ENCODE measurements at regions not wholly inside any gene's neighbourhood (a gene's known extent, or its start where the extent isn't known, plus 50 kb on each side); places are given as distances from the start of the nearest gene placed in this dataset.

DNA sequence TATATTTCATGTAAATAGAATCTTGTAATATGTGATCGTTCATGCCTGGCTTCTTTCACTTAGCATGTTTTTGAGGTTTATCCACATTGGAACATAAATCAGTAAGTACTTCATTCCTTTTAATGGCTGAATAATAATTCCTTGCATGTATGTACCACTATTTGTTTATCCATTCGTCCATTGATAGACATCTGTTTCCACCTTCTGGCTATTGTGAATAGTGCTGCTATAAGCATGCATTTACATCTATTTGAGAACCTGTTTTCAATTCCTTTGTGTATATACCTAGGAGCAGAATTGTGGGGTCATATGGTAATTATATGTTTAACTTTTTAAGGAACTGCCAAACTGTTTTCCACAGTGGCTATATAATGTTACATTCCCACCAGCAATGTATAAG is 356.7 kb upstream of the DIPK2B start:
- H2AFZ ChIP-seq (ENCODE audit: low read depth, low read length) = no peak overlapping the region
- no peaks in the 10 kb centered on the region for H3K79me2 ChIP-seq (ENCODE audit: control insufficient read depth, insufficient read depth, low read length)
- no peaks in the 10 kb centered on the region for H3K9me1 ChIP-seq (ENCODE audit: control insufficient read depth, insufficient read depth, low read length)
- H4K20me1 ChIP-seq (replicated peaks; ENCODE audit: control insufficient read depth, insufficient read depth, low read length) = no peaks in the 10 kb centered on the region
- H3K27ac ChIP-seq (ENCODE audit: extremely low read depth, low read depth, low read length) = no peak overlapping the region
- POLR2A ChIA-PET = no interaction called here
- in situ Hi-C loops (cut with MboI) = no loop called here
- DNase-seq (ENCODE audit: extremely low read depth in 1 of 4, low spot score in 3 of 4) (no peak), FAIRE-seq (no peak), ATAC-seq (no peak)
- no peaks in the 10 kb centered on the region for H3K36me3 ChIP-seq (ENCODE audit: control insufficient read depth, insufficient read depth, low read length)
- H3K4me1 ChIP-seq (replicated peaks in 1 of 2; ENCODE audit: control insufficient read depth in 2 of 2, insufficient read depth in 2 of 2, low read length in 2 of 2) = no peaks in the 10 kb centered on the region
- no peaks in the 10 kb centered on the region for H3K27me3 ChIP-seq (ENCODE audit: control insufficient read depth in 2 of 2, insufficient read depth in 2 of 2, low read length in 2 of 2)
- intact Hi-C loops (cut with micrococcal nuclease) = no loop called here
- H3K9ac ChIP-seq (ENCODE audit: insufficient read depth in 1 of 2, low read depth in 2 of 2, low read length in 2 of 2) = no peak overlapping the region
- H3K9me3 ChIP-seq (replicated peaks; ENCODE audit: control insufficient read depth, insufficient read depth, low read depth, low read length) = no peaks in the 10 kb centered on the region
- WGBS (ENCODE audit: insufficient coverage, low coverage, missing lambda C conversion rate) = 4% methylated on average over 2 of the region's 2 CpGs
- CTCF ChIA-PET (ENCODE audit: low intra/inter-chr PET ratio) = no interaction called here
- H3K4me2 ChIP-seq (ENCODE audit: insufficient read depth, low read length) = no peak overlapping the region
- no peak overlapping the region for H3K4me3 ChIP-seq
- no TSS peak for BruUV-seq (replicated peaks)
- TF ChIP-seq MYC (IDR thresholded peaks at IDR 0.05; ENCODE audit: low read depth, low read length) (no peak), MYC (CRISPR knock-in tag; IDR thresholded peaks at IDR 0.05; ENCODE audit: borderline replicate concordance, low read depth) (no peak), ZNF134 (CRISPR knock-in tag; conservative IDR thresholded peaks at IDR 0.05) (no peak), ZNF561 (CRISPR knock-in tag; conservative IDR thresholded peaks at IDR 0.05) (no peak), CEBPB (tag; IDR thresholded peaks at IDR 0.05) (no peak), HNRNPLL (IDR thresholded peaks at IDR 0.05; ENCODE audit: low read depth, low read length, poor library complexity, severe bottlenecking) (no peak), FOXA1 (IDR thresholded peaks at IDR 0.05; ENCODE audit: borderline replicate concordance) (no peak), RUNX1 (IDR thresholded peaks at IDR 0.05; ENCODE audit: low read depth) (no peak), TCF3 (CRISPR knock-in tag; IDR thresholded peaks at IDR 0.05) (no peak), RFX5 (IDR thresholded peaks at IDR 0.05; ENCODE audit: low read depth, low read length) (no peak), ELF4 (CRISPR knock-in tag; IDR thresholded peaks at IDR 0.05) (no peak), ARID2 (IDR thresholded peaks at IDR 0.05) (no peak), MCM3 (IDR thresholded peaks at IDR 0.05) (no peak)
- TF ChIP-seq, protein P1, sequence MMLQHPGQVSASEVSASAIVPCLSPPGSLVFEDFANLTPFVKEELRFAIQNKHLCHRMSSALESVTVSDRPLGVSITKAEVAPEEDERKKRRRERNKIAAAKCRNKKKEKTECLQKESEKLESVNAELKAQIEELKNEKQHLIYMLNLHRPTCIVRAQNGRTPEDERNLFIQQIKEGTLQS (IDR thresholded peaks at IDR 0.05) = no peak
- TF ChIP-seq, protein P1 (CRISPR knock-in tag; conservative IDR thresholded peaks at IDR 0.05) = no peak
- TF ChIP-seq, protein P2, sequence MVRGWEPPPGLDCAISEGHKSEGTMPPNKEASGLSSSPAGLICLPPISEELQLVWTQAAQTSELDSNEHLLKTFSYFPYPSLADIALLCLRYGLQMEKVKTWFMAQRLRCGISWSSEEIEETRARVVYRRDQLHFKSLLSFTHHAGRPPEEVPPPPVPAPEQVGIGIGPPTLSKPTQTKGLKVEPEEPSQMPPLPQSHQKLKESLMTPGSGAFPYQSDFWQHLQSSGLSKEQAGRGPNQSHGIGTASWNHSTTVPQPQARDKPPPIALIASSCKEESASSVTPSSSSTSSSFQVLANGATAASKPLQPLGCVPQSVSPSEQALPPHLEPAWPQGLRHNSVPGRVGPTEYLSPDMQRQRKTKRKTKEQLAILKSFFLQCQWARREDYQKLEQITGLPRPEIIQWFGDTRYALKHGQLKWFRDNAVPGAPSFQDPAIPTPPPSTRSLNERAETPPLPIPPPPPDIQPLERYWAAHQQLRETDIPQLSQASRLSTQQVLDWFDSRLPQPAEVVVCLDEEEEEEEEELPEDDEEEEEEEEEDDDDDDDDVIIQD (CRISPR knock-in tag; IDR thresholded peaks at IDR 0.05) = no peak
- TF ChIP-seq, protein P3, sequence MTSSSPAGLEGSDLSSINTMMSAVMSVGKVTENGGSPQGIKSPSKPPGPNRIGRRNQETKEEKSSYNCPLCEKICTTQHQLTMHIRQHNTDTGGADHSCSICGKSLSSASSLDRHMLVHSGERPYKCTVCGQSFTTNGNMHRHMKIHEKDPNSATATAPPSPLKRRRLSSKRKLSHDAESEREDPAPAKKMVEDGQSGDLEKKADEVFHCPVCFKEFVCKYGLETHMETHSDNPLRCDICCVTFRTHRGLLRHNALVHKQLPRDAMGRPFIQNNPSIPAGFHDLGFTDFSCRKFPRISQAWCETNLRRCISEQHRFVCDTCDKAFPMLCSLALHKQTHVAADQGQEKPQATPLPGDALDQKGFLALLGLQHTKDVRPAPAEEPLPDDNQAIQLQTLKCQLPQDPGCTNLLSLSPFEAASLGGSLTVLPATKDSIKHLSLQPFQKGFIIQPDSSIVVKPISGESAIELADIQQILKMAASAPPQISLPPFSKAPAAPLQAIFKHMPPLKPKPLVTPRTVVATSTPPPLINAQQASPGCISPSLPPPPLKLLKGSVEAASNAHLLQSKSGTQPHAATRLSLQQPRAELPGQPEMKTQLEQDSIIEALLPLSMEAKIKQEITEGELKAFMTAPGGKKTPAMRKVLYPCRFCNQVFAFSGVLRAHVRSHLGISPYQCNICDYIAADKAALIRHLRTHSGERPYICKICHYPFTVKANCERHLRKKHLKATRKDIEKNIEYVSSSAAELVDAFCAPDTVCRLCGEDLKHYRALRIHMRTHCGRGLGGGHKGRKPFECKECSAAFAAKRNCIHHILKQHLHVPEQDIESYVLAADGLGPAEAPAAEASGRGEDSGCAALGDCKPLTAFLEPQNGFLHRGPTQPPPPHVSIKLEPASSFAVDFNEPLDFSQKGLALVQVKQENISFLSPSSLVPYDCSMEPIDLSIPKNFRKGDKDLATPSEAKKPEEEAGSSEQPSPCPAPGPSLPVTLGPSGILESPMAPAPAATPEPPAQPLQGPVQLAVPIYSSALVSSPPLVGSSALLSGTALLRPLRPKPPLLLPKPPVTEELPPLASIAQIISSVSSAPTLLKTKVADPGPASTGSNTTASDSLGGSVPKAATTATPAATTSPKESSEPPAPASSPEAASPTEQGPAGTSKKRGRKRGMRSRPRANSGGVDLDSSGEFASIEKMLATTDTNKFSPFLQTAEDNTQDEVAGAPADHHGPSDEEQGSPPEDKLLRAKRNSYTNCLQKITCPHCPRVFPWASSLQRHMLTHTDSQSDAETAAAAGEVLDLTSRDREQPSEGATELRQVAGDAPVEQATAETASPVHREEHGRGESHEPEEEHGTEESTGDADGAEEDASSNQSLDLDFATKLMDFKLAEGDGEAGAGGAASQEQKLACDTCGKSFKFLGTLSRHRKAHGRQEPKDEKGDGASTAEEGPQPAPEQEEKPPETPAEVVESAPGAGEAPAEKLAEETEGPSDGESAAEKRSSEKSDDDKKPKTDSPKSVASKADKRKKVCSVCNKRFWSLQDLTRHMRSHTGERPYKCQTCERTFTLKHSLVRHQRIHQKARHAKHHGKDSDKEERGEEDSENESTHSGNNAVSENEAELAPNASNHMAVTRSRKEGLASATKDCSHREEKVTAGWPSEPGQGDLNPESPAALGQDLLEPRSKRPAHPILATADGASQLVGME (CRISPR knock-in tag; IDR thresholded peaks at IDR 0.05) = no peak
